ENCODE measurements at regions not wholly inside any gene's neighbourhood (a gene's known extent, or its start where the extent isn't known, plus 50 kb on each side); places are given as distances from the start of the nearest gene placed in this dataset.
"Not testable (repeated sequence)": the region's sequence is repeated elsewhere in the genome, so short reads cannot be mapped to it uniquely, and the experiment has no call there.

DNA sequence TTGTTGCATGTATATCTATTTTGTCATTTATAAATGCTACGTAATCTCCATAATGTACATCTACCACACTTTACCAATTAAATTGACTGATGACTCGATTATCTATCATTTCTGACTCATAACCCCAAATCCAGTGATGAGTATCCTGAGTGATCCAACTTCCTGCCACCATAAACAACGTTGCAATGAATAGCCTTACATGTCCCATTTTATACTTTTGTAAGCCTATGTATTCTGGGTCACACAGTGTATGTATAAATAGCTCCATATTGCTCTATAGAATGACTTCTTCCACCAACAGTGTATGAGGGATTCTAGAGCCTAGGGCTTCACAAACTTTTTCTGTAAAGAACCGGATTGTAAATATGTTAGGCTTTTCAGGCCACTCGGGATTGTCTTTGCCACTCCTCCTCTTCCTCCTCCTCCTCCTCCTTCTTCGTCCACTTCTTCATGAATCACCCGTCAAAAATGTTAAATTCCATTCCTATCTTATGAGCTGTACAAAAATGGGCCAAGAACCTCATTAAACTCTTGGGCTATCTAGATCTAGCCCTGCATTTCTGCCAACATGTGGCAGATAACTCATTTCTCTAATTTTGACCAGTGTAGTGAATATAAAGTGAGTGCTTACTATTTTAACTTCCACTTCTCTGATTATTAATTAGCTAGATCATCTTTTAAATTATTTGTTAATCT lies 672.2 kb upstream of the AMOT start:
- peak; percentile 62 for DNase-seq (ENCODE audit: low spot score)

- DNase-seq (ENCODE audit: low spot score), result no peak
Observed at GRCh38 chrX:113510586-113510985, 670.0 kb upstream of the AMOT start.

- DNase-seq (ENCODE audit: low spot score), result no peak
Observed at GRCh38 chrX:113492895-113493294, 652.3 kb upstream of the AMOT start.

GRCh38 chrX:113473418-113473817 lies 632.8 kb upstream of the AMOT start:
- DNase-seq (ENCODE audit: low spot score), result no peak

GRCh38 chrX:113473015-113473414 lies 632.4 kb upstream of the AMOT start:
- not testable (repeated sequence) for DNase-seq (ENCODE audit: low spot score)

DNA sequence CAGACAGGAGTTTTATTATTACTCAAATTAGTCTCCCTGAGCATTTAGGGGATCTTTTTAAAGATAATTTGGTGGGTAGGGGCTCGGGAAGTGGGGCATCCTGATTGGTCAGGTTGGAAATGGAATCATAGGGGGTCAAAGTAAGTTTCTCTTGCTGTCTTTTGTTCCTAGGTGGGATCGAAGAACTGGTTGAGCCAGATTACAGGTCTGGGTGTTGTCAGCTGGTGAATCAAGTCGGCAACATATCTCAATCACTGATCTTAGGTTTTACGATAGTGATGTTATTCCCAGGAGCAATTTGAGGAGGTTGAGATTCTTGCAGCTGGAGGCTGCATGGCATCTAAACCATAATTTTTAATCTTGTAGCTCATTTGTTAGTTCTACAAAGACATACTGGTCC lies 629.5 kb upstream of the AMOT start:
- DNase-seq (ENCODE audit: low spot score), result no peak

GRCh38 chrX:113457719-113458118 lies 617.1 kb upstream of the AMOT start:
- DNase-seq (ENCODE audit: low spot score), result no peak

DNA sequence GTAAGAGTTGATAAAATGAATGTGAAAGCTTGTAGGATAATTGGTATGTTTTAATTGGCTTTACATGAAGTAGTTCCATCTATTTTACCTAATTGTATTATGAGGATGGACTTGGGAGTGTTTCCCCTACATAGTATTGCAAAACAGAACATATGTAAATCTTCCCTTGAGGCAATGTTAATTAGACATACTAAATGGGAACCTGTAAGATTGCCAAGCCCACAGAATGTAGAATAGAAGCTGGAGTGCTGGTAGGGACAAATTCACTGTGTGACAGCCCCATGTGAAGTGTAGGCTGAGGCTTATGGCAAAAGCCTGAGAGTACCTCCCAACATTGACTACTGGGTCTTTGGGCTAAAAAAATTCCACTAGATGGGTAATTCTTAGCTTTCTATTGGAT lies 615.0 kb upstream of the AMOT start:
- no peak for DNase-seq (ENCODE audit: low spot score)

DNA sequence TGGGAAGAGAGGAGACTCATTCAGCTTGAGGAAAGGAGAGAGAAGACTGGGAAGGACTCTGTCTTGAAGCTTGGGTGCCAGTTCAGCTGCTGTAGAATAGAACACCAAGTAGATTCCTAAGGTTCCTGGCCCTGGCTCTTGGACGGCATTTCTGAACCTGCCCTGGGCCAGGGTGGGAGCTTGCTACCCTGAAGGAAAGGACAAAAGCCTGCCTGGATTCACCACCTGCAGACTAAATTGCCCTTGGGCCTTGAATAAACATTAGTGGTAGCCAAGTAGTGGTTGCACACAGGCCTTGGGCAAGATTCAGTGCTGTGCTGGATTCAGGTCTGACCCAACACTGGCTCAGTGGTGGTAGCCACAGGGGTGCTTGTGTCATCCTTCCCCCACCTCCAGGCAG lies 588.4 kb upstream of the AMOT start:
- no peak for DNase-seq (ENCODE audit: low spot score)

- no peak for DNase-seq (ENCODE audit: low spot score)
Observed at GRCh38 chrX:113422323-113422722, 581.7 kb upstream of the AMOT start.

- DNase-seq (ENCODE audit: low spot score), result no peak
Observed at GRCh38 chrX:113421432-113421831, 580.8 kb upstream of the AMOT start.

GRCh38 chrX:113412106-113412505 lies 571.5 kb upstream of the AMOT start:
- no peak for DNase-seq (ENCODE audit: low spot score)

DNA sequence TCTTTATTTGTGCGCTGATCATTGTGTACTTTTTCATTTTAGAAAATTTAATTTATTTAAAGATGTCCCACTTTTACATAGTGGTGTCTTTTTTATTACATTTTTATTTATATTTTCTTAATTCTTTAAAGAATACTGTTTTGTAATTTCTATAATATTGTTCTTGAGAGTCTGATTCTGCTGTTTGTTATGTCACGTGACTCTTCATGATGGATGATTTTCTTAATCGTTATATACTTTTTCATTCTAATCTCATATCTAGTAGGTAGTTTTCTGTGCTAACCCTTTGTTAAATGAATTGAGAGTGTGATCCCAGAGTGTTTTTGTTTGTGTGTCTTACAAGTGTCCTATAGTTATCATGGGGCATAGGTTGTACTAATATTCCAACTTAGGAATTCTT lies 568.2 kb upstream of the AMOT start:
- no peak for DNase-seq (ENCODE audit: low spot score)

DNA sequence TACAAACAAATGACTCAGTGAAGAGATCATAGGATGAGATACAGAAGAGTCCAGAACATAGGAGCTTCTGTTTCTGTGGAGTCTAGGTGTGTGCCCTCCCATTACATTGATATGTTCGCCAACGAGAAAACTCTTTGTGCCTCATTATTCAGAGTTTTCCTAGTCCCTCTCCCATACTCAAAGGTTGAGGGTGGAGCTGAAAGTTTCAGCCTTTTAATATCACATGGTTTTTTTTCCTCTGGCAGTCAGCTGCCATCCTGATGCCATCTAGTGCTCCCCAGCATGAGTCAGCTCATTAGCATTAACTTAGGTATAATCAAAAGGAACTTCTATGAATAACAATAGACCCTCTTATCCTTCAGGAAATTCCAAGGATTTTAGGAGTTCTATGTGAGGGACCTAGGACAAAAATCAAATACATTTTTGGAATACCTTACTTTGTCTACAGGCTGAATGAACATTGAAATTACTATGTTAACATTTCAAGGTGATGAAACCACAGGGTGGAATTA lies 559.6 kb upstream of the AMOT start:
- DNase-seq (ENCODE audit: low spot score), result no peak

DNA sequence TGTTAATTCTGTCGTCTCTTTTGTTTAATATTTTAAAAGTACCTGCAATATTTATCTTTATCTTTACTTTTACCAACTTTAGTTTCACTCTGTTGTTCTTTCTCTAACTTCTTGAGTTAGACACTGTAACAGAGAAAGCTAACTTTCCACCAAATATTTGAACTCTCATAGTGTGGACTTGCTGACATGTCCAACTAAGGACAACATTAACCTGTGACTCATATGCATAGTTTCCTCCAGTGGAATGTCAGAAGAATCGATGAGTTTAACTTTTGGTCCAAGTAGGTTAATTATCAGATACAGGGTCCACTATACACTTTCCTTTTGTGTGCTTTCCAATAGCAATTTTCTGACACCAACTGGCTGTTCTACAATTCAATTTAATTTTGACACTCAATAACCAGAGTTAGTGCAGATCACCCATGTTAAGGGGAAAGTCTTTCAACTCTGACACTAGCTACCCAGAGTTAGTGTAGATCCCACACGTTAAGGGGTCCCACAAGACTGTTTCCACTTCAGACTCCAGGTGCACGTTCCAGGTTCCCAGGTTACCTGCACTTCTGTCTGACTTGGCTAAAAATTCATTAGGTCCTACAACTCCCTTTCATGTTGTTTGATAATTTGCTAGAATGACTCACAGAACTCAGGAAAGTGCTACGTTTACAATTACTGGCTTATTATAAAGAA lies 559.0 kb upstream of the AMOT start:
- DNase-seq (ENCODE audit: low spot score), result peak; percentile 11

GRCh38 chrX:113392355-113392754 lies 551.7 kb upstream of the AMOT start:
- DNase-seq (ENCODE audit: low spot score), result no peak

DNA sequence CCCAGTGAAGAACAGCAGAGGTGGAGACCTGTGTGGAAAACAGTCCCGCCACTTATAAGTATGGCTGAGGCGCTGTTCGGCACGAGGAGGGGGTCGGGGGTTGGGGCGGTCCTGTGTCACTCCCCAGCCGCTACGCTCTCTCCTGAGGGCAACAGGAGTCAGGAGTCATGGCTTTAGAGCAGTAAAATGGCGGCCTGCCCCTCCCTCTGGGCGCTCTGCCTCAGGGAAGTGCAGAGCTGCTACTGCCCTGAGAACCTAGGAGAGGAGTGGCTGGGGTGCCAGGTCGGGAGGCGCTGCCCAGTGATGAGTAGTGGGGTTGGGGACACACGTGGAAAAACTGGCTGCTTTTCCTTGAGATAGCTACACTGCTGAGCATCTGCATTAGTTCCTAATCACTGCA lies 551.2 kb upstream of the AMOT start:
- DNase-seq (ENCODE audit: low spot score), result no peak

DNA sequence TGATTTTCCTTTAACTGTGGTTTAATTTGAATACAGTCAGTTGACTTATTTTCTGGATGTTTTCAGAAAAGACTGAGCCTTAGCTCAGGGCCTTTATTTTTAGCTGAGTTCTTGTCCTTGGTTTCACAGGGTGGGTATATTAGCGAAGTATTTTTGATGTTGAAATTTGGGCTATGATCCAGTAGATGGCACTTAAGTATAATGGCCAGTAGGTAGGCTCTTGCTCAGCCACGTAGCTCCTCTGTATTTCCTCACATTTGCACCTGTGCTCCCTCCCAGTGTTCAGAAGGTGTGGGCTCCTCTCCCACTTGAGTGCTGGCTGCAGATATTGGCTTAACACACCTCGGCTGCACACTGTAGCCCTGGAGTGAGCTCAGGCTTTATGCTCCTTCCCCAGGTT lies 549.9 kb upstream of the AMOT start:
- no peak for DNase-seq (ENCODE audit: low spot score)

DNA sequence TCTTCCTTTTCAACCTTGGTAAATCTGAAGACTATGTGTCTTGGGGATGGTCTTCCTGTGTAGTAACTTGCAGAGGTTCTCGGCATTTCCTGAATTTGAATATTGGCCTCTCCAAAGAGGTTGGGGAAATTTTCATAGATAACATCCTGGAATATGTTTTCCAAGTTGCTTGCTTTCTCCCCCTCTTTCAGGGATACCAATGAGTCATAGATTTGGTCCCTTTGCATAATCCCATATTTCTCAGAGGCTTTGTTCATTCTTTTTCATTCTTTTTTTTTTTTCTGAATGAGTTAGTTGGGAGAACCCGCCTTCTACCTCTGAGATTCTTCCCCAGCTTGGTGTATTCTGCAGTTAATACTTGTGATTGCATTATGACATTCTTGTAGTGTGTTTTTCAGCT lies 549.2 kb upstream of the AMOT start:
- DNase-seq (ENCODE audit: low spot score), result no peak

- DNase-seq (ENCODE audit: low spot score), result peak; percentile 70
Observed at GRCh38 chrX:113384628-113385027, 544.0 kb upstream of the AMOT start.

GRCh38 chrX:113373421-113373820 lies 532.8 kb upstream of the AMOT start:
- DNase-seq (ENCODE audit: low spot score), result not testable (repeated sequence)

- no peak for DNase-seq (ENCODE audit: low spot score)
Observed at GRCh38 chrX:113370006-113370405, 529.4 kb upstream of the AMOT start.

GRCh38 chrX:113369056-113369455 lies 528.4 kb upstream of the AMOT start:
- no peak for DNase-seq (ENCODE audit: low spot score)

DNA sequence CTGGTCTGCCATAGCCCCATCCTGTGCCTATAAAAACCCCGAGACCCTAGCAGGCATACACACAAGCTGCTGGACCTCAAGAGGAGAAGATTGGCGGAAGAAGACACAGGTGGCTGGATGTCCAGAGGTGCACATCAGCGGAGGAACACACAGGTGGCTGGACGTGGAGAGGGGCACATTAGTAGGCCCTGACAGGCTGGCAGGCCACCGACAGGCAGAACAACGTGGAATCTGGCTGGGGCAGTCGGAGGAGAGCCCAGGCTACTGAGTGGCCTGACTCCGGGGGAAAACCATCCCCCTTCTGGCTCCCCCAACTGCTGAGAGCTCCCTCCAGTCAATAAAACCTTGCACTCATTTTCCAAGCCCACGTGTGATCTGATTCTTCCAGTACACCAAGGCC lies 512.5 kb upstream of the AMOT start:
- DNase-seq (ENCODE audit: low spot score), result no peak
